Gastroesophageal sphincter (tissue), 3 donors: ENCODE measurements at regions not wholly inside any gene's neighbourhood (a gene's known extent, or its start where the extent isn't known, plus 50 kb on each side); places are given as distances from the start of the nearest gene placed in this dataset.

Source experiments
- CTCF ChIP-seq, 4 experiments: fragments of 200-600 bp in 2 of 4; fragments of 450-650 bp in 2 of 4; sonication (generic) in 1 of 4; IDR thresholded peaks; one replicate each; pipeline ENCODE4 v1.5.1; 2017 to 2019; ENCODE audit warnings: antibody characterized with exemption in 4 of 4, mild to moderate bottlenecking in 2 of 4, moderate library complexity in 2 of 4
- EP300 ChIP-seq: sonication (generic); formaldehyde crosslinking; IDR thresholded peaks from one replicate; pipeline ENCODE4 v1.6.1; 2017; ENCODE audit warnings: antibody characterized with exemption, mild to moderate bottlenecking
- POLR2A ChIP-seq, 2 donors: fragments of 450-650 bp; IDR thresholded peaks; one replicate each; pipeline ENCODE4 v1.6.1; 2017; ENCODE audit warnings: antibody characterized with exemption in 2 of 2, mild to moderate bottlenecking in 2 of 2, moderate library complexity in 1 of 2
- POLR2AphosphoS5 ChIP-seq: sonication (generic); formaldehyde crosslinking; IDR thresholded peaks from one replicate; pipeline ENCODE4 v1.6.1; 2017; ENCODE audit warnings: antibody characterized with exemption

GRCh38 chr19:27843861-27844260 is 1369.1 kb downstream of the UQCRFS1 start:
- TF ChIP-seq POLR2AphosphoS5, result no peak
- TF ChIP-seq CTCF (IDR thresholded peaks at IDR 0.05), result no peak
- no peak for TF ChIP-seq POLR2A (IDR thresholded peaks at IDR 0.05)
- no peak for TF ChIP-seq EP300
